ENCODE measurements at regions not wholly inside any gene's neighbourhood (a gene's known extent, or its start where the extent isn't known, plus 50 kb on each side); places are given as distances from the start of the nearest gene placed in this dataset.

GRCh38 chr4:122259849-122260248 lies 107.7 kb downstream of the BLTP1 start:
- no peaks in the 10 kb centered on the region for H3K9me3 Mint-ChIP-seq
- H3K27ac Mint-ChIP-seq: no peak overlapping the region
- H3K4me3 Mint-ChIP-seq: no peak overlapping the region
- ATAC-seq (replicated peaks) (no peak), DNase-seq (no peak)
- H3K4me1 Mint-ChIP-seq: no peaks in the 10 kb centered on the region
- H3K27me3 Mint-ChIP-seq: no peaks in the 10 kb centered on the region
- H3K36me3 Mint-ChIP-seq: peaks cover 31 to 40% of the 10 kb centered on the region in 2 donors

GRCh38 chr4:122276359-122276758 lies 102.5 kb upstream of the ADAD1 start:
- Mint-ChIP-seq H3K36me3 (peaks cover 25 to 32% of the 10 kb centered on the region in 2 donors), H3K4me3 (no peak overlapping the region), H3K27ac (no peak overlapping the region), H3K9me3 (no peaks in the 10 kb centered on the region), H3K4me1 (no peaks in the 10 kb centered on the region), H3K27me3 (no peaks in the 10 kb centered on the region)
- ATAC-seq (replicated peaks) (no peak), DNase-seq (no peak)

- Mint-ChIP-seq H3K27ac (no peak overlapping the region), H3K36me3 (peaks cover 25 to 35% of the 10 kb centered on the region in 2 donors), H3K4me1 (no peaks in the 10 kb centered on the region), H3K4me3 (no peak overlapping the region), H3K27me3 (no peaks in the 10 kb centered on the region), H3K9me3 (no peaks in the 10 kb centered on the region)
- DNase-seq (no peak), ATAC-seq (replicated peaks) (no peak)
Observed at GRCh38 chr4:122278976-122279375, 99.8 kb upstream of the ADAD1 start.

- H3K4me1 Mint-ChIP-seq: no peaks in the 10 kb centered on the region
- ATAC-seq (replicated peaks): no peak
- no peak overlapping the region for H3K27ac Mint-ChIP-seq
Observed at GRCh38 chr4:122279670-122280069, 99.1 kb upstream of the ADAD1 start.

GRCh38 chr4:122285285-122285684 lies 93.5 kb upstream of the ADAD1 start:
- no peak overlapping the region for H3K4me3 Mint-ChIP-seq
- no peaks in the 10 kb centered on the region for H3K4me1 Mint-ChIP-seq
- H3K9me3 Mint-ChIP-seq: no peaks in the 10 kb centered on the region
- H3K27me3 Mint-ChIP-seq: no peaks in the 10 kb centered on the region
- DNase-seq: no peak
- no peak for ATAC-seq (replicated peaks)
- H3K36me3 Mint-ChIP-seq: peaks cover 13 to 29% of the 10 kb centered on the region in 2 donors
- no peak overlapping the region for H3K27ac Mint-ChIP-seq

More at GRCh38 chr4:122279670-122280069, 99.1 kb upstream of the ADAD1 start:
- no peak for DNase-seq
- H3K9me3 Mint-ChIP-seq: no peaks in the 10 kb centered on the region
- no peaks in the 10 kb centered on the region for H3K27me3 Mint-ChIP-seq
- H3K4me3 Mint-ChIP-seq: no peak overlapping the region
- peaks cover 25 to 35% of the 10 kb centered on the region in 2 donors for H3K36me3 Mint-ChIP-seq

GRCh38 chr4:122293374-122294365 lies 85.1 kb upstream of the ADAD1 start:
- H3K4me1 Mint-ChIP-seq: no peaks in the 10 kb centered on the region
- ATAC-seq (replicated peaks) (no peak), DNase-seq (no peak)
- H3K36me3 Mint-ChIP-seq: peaks cover 24 to 45% of the 10 kb centered on the region in 2 donors
- H3K4me3 Mint-ChIP-seq: no peak overlapping the region
- H3K9me3 Mint-ChIP-seq: peaks cover 4 to 6% of the 10 kb centered on the region in 2 donors
- H3K27me3 Mint-ChIP-seq: no peaks in the 10 kb centered on the region
- H3K27ac Mint-ChIP-seq: no peak overlapping the region

GRCh38 chr4:122297694-122298093 lies 81.1 kb upstream of the ADAD1 start:
- H3K27me3 Mint-ChIP-seq: no peaks in the 10 kb centered on the region

GRCh38 chr4:122300776-122301175 lies 78.0 kb upstream of the ADAD1 start:
- H3K9me3 Mint-ChIP-seq: peaks cover 3 to 4% of the 10 kb centered on the region in 2 donors
- DNase-seq: no peak
- H3K4me1 Mint-ChIP-seq: no peaks in the 10 kb centered on the region
- H3K27ac Mint-ChIP-seq: no peak overlapping the region
- no peak for ATAC-seq (replicated peaks)
- H3K27me3 Mint-ChIP-seq: no peaks in the 10 kb centered on the region
- no peak overlapping the region for H3K4me3 Mint-ChIP-seq
- peaks cover 13 to 17% of the 10 kb centered on the region in 2 donors for H3K36me3 Mint-ChIP-seq

More at GRCh38 chr4:122297694-122298093, 81.1 kb upstream of the ADAD1 start:
- ATAC-seq (replicated peaks) (no peak), DNase-seq (no peak)
- Mint-ChIP-seq H3K27ac (no peak overlapping the region), H3K4me3 (no peak overlapping the region), H3K9me3 (peaks cover 4 to 6% of the 10 kb centered on the region in 2 donors), H3K36me3 (peaks cover 27 to 28% of the 10 kb centered on the region in 2 donors), H3K4me1 (no peaks in the 10 kb centered on the region)

- Mint-ChIP-seq H3K36me3 (peaks cover 7 to 29% of the 10 kb centered on the region in 2 donors), H3K9me3 (no peaks in the 10 kb centered on the region), H3K27me3 (no peaks in the 10 kb centered on the region), H3K27ac (no peak overlapping the region), H3K4me1 (peaks cover 0 to 6% of the 10 kb centered on the region in 2 donors), H3K4me3 (no peak overlapping the region)
- no peak for DNase-seq
- ATAC-seq (replicated peaks): no peak
Observed at GRCh38 chr4:122305853-122306252, 73.0 kb upstream of the ADAD1 start.

- Mint-ChIP-seq H3K27me3 (no peaks in the 10 kb centered on the region), H3K36me3 (peaks cover 6 to 32% of the 10 kb centered on the region in 2 donors), H3K4me3 (no peak overlapping the region), H3K27ac (no peak overlapping the region), H3K4me1 (peaks cover 0 to 6% of the 10 kb centered on the region in 2 donors), H3K9me3 (no peaks in the 10 kb centered on the region)
- no peak for ATAC-seq (replicated peaks)
- no peak for DNase-seq
Observed at GRCh38 chr4:122309988-122310626, 68.7 kb upstream of the ADAD1 start.

- Mint-ChIP-seq H3K27ac (no peak overlapping the region), H3K4me1 (peaks cover 0 to 6% of the 10 kb centered on the region in 2 donors), H3K27me3 (no peaks in the 10 kb centered on the region), H3K36me3 (peaks cover 15 to 40% of the 10 kb centered on the region in 2 donors), H3K4me3 (no peak overlapping the region), H3K9me3 (no peaks in the 10 kb centered on the region)
- ATAC-seq (replicated peaks) (no peak), DNase-seq (no peak)
Observed at GRCh38 chr4:122313006-122313646, 65.7 kb upstream of the ADAD1 start.

GRCh38 chr4:122326908-122327307 lies 51.9 kb upstream of the ADAD1 start:
- DNase-seq: no peak
- Mint-ChIP-seq H3K36me3 (peaks cover 17 to 31% of the 10 kb centered on the region in 2 donors), H3K4me3 (no peak overlapping the region), H3K4me1 (peaks cover 0 to 3% of the 10 kb centered on the region in 2 donors), H3K27ac (no peak overlapping the region), H3K27me3 (no peaks in the 10 kb centered on the region), H3K9me3 (no peaks in the 10 kb centered on the region)
- no peak for ATAC-seq (replicated peaks)

GRCh38 chr4:122328893-122329292 lies 49.9 kb upstream of the ADAD1 start:
- Mint-ChIP-seq H3K27me3 (no peaks in the 10 kb centered on the region), H3K9me3 (no peaks in the 10 kb centered on the region), H3K4me1 (no peaks in the 10 kb centered on the region), H3K36me3 (peaks cover 13 to 24% of the 10 kb centered on the region in 2 donors), H3K4me3 (no peak overlapping the region), H3K27ac (no peak overlapping the region)
- no peak for ATAC-seq (replicated peaks)
- no peak for DNase-seq

Data from stimulated activated naive B cell treated with anti-CD40 and anti-IgM and Interleukin-4, amounts not matched to agents 10 μg/mL and 1 μg/mL and 100 μg/mL, for 72 hours (primary cell).